ENCODE measurements at regions not wholly inside any gene's neighbourhood (a gene's known extent, or its start where the extent isn't known, plus 50 kb on each side); places are given as distances from the start of the nearest gene placed in this dataset.
A peak's percentile ranks its signal among the peaks of the same experiment; 100 is the strongest.
"Not testable (repeated sequence)": the region's sequence is repeated elsewhere in the genome, so short reads cannot be mapped to it uniquely, and the experiment has no call there.

- DNase-seq, result no peak
Observed at GRCh38 chr17:83159204-83160049, 80.0 kb downstream of the METRNL start.

GRCh38 chr17:83160443-83161297 lies 81.3 kb downstream of the METRNL start:
- no peak for DNase-seq

GRCh38 chr17:83161298-83162034 lies 82.1 kb downstream of the METRNL start:
- DNase-seq, result no peak

GRCh38 chr17:83162035-83162745 lies 82.8 kb downstream of the METRNL start:
- DNase-seq, result no peak

- DNase-seq, result no peak
Observed at GRCh38 chr17:83164490-83164889, 85.1 kb downstream of the METRNL start.

- DNase-seq, result no peak
Observed at GRCh38 chr17:83170571-83171260, 91.3 kb downstream of the METRNL start.

GRCh38 chr17:83171661-83172060 lies 92.3 kb downstream of the METRNL start:
- no peak for DNase-seq

- not testable (repeated sequence) for DNase-seq
Observed at GRCh38 chr17:83172099-83172498, 92.7 kb downstream of the METRNL start.

- DNase-seq, result not testable (repeated sequence)
Observed at GRCh38 chr17:83172646-83173045, 93.2 kb downstream of the METRNL start.

GRCh38 chr17:83173180-83173913 lies 93.9 kb downstream of the METRNL start:
- DNase-seq, result not testable (repeated sequence)

GRCh38 chr17:83173914-83174361 lies 94.5 kb downstream of the METRNL start:
- DNase-seq, result no peak

GRCh38 chr17:83174362-83175118 lies 95.1 kb downstream of the METRNL start:
- peak; percentile 70 for DNase-seq

GRCh38 chr17:83175119-83175821 lies 95.9 kb downstream of the METRNL start:
- no peak for DNase-seq

- no peak for DNase-seq
Observed at GRCh38 chr17:83175822-83176622, 96.6 kb downstream of the METRNL start.

GRCh38 chr17:83176623-83177583 lies 97.5 kb downstream of the METRNL start:
- no peak for DNase-seq

- no peak for DNase-seq
Observed at GRCh38 chr17:83177611-83178532, 98.5 kb downstream of the METRNL start.

Measured in NCI-H2029 treated with DMSO at 0.1 percent for 48 hours (cell line).